Fibroblast of skin of left quadriceps (primary cell): ENCODE measurements at regions not wholly inside any gene's neighbourhood (a gene's known extent, or its start where the extent isn't known, plus 50 kb on each side); places are given as distances from the start of the nearest gene placed in this dataset.
"Not testable (repeated sequence)": the region's sequence is repeated elsewhere in the genome, so short reads cannot be mapped to it uniquely, and the experiment has no call there.

Experiments
- DNase-seq, 2 experiments: peaks; one replicate each; pipeline ENCODE4 v3.0.0-alpha.2; 2013; ENCODE audit warnings: low read depth in 2 of 2

DNA sequence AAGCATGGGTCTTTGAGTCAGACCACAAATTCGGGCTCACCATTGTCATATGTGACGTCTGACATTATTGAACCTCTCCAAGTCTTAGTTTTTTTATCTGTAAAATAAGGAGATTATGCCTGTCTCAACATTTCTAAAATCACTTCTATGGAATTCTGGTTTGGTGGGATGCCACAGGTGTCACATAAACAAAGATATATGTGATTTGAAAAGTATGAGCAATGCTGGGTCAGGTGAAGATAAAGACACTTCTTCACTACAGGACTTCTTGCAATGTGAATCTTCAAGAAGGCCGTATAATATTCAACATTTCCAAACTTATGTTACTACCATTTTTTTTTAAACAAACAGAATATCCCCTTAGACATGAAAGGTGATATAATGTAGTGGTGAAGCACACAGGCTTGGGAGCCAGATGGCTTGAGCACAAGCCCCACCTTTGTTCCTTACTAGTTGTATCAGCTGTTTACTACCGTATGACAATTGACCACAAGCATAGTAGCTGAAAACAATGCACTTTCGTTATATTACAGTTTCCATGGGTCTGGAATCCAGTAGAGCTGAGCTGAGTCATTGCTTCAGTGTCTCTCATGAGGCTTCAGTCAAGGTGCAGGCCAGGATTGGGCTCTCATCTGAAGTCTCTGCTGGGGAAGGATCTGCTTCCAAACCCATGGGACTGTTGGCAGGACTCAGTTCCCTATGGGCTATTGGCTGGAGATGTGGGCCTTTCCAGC lies 87.7 kb downstream of the UTP18 start:
- DNase-seq, result no peak

DNA sequence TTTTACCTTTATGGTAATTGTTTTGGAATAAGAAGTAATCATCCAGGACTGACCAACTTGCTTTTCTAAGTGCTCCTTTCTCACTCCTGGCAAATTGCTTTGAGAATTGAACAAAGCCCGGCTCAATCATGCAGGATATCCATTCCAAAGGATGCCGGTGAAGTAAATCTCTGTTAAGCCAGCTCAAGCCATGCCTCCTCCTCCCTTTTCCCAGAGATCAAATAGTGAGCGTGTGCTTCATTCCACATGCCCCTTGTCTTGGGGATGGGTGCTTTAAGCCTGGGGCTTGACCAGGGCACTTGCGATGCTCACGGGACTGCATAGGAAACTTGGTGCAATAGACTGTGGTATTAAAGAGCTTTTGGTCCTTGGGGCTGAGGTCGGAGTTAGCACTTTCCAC lies 90.7 kb downstream of the UTP18 start:
- DNase-seq, result no peak

DNA sequence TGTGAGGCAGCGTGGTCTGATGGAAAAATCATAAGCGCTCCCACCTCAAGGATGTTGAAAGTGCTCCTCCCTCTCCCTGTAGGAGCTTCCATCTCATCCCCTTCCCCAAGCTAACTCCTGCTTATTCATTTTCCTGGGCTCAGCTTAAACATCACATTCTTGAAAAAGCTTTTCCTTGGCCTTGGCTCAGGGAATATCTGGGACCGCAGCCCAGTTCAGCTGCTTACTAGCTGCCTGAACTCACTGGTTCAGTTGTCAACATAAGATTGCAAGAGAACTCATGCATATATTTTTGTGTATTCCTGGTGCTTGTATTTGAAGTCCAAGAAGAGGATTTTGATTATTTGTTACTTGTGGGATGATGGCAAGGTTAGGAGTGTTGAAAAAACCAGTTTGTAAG lies 91.5 kb downstream of the UTP18 start:
- DNase-seq, result no peak

DNA sequence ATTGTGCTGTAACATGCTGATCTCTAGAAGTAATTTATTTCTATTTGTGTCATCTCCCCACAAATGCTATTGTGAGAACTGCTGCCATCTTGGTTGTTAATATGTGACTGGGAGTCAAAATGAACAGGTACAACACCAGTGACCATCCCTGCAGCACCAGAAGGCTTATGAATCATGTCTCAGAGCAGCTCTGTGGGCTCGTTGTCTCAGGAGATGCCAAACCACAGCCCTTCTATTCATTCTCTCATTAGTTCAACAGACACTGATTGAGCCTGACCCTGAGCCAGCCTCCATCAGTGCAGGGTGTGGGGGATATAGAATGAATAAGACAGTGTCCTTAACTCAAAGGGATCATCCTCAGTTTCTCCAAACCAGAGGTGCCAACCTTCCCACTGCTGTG lies 92.5 kb downstream of the UTP18 start:
- DNase-seq, result no peak

DNA sequence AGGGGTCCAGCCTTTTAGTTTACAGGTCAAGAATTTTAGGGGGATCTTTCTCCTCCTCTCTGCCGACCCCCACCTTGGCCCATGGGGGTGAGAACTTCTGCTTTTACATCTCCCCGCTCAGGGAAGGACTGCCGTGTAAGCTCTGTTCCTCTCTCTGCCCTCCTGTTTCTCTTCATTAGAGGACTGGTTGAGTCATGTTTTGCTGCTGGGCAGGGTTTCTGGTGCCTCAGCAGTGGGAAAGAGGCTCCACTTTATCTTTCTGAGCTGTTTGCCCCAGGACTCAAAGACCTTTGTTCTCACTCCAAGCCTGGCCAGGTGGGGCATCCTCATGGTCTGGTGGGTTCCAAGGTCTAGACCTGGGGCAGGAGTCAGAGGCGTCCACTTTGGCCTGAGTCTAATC lies 93.0 kb downstream of the UTP18 start:
- DNase-seq, result no peak

DNA sequence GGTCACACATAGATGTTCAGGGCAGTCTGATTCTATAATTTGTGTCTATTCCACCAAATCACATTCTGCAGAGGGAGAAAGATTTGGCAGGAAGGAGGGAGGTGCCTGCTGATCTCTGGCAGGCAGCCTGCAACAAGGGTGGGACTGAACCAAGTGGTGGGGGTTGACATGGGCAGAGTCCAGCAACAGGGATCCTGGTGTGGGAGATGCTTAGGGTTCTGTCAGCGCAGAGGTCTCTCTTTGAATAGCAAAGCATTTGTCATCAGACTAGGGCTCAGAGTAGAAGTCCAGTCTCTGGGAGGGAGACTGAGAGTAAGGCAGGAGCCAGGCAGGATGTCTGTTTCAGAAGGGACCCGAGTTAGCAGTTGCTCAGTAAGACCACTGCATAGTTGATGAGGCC lies 94.6 kb downstream of the UTP18 start:
- no peak for DNase-seq

DNA sequence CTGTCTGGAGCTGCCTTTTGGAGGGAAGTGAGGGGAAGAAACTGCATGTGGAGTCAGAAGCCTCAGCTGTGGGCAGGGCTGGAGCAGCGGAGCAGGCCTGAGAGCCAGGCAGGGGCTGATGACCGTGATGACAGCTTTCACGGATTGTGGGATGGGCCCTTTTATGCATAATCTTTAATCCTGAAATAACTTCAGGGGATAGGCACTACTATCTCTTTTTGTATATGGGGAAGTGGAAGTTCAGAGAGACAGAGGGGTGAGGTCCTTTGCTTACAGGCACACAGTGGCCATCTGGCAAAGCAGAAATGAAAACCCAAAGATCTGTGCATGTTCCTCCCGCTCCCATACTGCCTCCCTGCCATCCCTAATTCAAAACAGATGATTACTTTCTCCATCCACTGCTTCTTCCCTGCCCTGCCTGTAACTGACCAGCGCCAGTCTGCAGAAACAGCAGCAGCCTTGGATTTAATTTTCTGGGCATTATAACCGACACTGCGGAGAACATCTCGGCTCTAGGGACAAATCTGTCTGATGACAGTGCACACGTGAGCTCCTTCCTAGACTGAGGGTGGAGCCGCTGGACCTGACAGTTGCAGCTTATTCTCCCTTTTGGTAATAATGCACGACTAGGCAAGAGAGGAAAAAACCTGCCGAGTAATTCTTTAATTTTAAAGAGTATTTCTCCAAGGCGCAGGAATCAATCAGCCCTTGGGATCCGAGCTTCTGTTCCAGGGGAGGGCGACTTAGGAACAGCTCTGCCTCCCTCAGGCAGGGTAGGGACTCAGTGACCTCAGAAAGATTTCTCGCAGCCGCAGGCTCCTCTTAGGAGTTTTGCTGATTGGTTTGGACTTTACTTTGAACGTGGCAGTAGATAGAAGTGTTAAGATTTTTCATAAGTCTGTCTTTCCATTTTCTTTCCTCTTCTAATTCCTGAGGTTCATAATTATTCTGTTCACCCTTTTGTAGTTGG lies 95.4 kb downstream of the UTP18 start:
- DNase-seq, result no peak

DNA sequence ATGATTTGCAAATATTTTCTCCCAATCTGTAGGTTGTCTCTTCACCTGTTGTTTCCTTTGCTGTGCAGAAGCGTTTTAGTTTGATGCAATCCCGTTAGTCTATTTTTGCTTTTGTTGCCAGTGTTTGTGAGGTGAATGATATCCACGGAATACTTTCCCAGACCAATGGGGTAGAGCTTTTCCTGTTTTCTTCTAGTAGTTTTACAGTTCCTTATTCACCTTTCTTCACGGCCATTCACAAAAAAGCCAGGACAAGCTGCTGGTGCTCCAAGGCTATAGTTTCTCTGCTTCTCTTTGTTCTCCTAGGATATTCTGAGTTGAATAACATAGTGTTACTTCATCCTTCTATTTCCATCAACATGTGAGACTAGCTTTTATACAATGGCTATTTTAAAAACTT lies 98.7 kb downstream of the UTP18 start:
- DNase-seq, result no peak

DNA sequence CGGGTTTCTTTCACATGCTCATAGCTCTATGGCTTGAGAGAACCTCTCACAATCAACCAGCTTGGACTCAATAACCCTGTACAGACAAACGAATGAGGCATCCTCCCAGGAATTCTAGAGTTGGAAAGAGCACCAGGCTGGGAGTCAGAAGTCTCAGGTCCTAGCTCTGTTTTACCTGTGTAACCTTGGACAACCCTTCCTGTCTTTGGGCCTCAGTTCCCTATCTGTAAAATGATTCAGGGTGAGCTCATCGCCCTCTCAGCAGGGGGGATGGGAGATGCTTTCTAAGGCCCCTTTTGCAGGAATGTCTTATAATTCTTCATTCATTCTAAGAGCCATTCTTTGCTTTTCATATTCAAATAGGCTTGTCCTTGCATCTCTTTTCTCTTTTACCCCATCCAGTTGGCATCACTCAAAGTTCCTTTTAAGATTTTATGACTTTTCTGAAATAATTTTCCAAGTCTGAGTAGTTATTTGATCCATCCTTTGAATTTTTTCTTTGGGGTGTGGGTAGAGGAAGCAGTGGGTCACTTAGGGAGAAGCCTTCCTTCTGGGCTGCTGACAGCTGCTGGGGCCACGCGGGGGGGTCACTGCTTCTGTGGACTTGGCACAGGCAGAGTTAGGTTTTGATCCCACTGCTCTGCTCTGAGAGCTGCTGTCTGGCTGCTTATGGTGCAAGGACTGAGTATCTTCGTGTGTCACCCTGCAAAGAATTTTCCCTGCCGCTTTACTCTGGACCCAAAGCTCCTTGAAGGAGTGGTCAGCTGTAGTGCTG lies 102.7 kb downstream of the UTP18 start:
- no peak for DNase-seq

DNA sequence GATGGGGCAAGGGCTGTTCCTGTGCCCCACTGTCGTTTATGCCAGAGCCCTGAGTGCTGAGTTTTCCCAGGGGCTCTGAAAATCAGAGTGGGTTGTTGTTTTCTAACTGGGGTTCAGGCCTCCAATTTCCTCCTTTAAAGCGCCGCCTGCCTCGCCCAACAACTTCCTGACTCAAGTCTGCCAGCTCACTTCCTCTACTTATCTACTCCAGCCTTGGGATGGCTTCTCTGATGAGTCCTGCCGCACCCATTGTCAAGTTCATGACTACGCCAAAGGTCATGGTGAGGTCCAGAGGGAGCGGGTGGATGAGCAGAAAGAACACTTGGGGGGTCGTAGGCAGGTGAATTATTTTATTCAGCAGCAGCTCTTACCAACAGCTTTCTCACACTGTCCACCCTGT lies 104.7 kb downstream of the UTP18 start:
- no peak for DNase-seq

DNA sequence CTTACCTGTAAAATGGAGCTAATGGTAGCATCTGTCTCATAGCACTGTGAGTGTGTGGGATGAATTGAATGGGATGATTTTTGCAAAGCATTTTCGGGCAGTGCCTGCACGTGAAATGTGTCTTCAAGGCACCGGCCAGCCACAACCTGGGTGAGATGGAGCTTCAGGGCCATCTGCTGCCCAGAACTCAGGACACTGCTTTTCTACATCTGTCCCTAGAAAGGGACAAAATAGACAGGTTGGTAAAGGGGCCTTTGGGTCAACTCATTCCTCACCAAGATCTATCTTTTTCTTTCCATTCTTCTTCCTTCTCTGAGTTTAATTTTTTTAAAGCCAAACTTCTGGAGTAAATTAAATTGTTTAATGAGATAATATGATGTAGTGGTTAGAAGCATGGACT lies 106.5 kb downstream of the UTP18 start:
- DNase-seq, result no peak

DNA sequence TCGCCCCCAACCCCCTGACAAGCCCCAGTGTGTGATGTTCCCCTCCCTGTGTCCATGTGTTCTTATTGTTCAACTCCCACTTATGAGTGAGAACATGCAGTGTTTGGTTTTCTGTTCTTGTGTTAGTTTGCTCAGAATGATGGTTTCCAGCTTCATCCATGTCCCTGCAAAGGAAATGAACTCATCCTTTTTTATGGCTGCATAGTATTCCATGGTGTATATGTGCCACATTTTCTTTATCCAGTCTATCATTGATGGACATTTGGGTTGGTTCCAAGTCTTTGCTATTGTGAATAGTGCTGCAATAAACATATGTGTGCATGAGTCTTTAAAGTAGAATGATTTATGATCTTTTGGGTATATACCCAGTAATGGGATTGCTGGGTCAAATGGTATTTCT lies 107.5 kb downstream of the UTP18 start:
- DNase-seq, result not testable (repeated sequence)

DNA sequence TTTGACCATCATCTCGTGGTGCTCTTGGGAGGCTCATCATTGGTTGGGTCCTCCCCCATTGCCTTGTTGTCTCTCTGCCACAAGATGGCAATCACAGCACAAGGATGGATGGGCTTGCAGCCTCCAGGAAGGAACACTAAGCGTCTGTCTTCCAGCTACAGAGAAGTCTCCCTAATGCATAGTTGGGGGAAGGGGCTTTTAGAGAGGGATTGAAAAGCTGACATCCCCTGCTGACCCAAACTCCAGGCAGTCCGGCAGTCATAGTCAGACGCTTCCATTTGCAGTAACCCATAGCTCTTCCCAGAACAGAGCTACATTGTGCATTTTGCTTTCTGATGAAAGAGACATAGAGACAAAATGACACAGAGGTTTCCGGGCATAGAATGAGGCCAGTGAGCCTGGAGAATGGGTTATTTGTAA lies 111.4 kb downstream of the UTP18 start:
- DNase-seq, result peak in 1 of 2 experiments; percentile 5

DNA sequence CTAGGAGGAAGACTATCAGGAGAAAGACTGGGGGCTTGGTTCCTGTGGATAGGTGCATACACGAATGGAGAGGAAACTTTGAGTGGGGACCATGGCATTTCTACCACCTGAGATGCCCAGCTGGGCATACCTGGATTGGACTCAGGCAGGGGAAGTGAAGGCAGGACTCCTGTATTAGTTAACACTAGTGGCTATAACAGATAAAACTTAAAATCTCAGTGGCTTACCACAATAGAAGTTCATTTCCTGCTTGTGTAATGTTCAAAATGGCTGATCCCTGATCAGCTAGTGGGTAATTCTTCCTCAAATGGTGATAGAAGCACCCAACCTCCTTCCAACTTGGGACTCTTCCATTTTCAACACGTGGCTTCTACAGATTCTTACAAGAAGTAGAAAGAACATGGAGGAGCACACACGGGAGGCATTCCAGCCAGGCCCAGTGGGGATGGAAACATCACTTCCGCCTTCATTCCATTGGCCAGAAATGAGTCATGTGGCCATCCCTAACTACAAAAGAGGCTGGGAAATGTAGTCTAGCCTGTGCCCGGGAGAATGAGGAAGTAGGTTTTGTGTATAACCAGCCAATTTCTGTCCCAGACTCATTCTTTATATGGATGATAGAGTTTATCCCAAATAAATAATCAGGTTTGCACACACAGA lies 112.1 kb downstream of the UTP18 start:
- DNase-seq, result no peak

DNA sequence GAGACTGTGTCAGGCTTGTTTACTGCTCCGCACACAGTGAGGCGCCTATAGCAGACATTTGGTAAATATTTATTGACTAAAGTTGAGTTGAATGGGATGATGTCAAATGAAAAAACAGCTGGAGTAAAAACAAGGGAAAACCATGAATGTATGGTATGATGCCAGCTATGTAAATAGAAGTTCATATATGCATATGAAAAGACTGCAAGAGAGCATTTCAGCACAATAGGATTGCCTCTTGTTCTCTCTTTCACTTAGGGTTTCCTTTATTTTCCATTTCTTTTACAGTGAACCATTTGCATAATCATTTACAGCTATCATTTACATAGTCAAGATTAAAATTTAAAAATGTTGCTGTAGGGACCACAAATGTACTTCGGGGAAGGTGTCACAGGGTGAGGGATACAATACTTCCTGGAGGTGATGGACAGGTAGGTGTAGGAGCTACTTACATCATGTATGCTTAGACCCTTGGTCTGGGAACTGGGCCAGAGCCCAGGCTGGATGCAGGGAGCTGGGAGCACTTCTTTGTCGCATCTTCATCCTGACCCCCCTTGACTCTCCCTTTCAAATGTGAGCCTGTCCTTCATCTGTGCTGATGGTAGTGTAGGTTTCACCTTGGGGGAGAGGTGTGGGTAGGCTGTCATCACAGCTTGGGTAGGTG lies 113.3 kb downstream of the UTP18 start:
- no peak for DNase-seq

DNA sequence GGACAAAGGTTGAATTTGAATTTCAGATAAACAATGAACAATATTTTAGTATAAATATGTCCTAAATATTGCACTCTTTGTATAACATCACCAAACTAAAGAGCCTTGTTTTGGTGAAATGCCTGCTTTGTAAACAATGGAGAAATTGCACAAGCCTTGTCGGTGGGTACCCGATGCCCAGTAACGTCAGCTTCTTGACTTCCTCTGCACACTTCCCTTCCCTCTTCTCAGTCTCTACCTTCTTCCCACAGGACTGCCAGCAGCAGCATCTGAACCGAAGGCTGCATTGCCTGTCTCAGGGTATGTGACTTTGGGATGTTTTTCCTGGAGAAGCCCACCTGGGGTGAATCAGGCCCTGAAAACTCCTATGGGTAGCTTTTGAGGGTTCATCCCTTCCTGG lies 113.9 kb downstream of the UTP18 start:
- no peak for DNase-seq

DNA sequence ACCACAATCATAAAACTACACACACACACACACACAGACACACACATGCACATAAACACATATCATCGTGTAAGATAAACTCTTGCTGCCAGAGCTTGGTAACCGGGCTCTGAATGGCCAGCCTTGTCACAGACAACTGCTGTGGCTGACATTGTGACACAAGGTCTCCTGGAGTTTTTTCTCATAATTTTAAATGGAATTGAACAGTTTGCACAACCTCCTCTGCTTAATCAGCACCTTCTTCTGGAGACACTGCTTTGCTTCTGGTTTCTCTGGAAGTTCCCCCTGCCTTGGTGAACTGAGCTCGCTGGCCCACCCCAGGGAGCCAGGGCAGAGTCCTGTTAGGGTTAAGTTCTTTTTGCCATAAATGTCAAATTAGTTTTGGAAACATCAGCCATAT lies 115.4 kb downstream of the UTP18 start:
- no peak for DNase-seq

DNA sequence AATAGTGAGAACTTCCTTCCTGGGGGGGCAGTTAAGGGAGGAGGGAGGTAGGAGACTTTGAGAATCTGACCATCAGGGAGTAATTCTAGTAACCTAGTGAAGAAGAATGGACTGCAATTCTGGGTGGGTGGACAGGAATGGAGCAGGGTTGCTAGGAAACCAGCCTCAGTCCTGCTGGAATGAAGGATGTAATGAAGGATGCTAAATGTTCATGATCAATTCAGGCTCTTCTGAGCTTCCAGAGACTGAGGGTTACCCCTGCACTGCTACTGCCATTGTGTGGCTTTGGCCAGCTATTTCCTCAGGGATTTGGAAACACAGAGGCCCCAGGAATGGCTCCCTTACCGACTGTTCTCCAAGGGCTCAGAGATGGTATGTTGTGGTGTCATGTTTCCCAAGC lies 116.4 kb downstream of the UTP18 start:
- no peak for DNase-seq

DNA sequence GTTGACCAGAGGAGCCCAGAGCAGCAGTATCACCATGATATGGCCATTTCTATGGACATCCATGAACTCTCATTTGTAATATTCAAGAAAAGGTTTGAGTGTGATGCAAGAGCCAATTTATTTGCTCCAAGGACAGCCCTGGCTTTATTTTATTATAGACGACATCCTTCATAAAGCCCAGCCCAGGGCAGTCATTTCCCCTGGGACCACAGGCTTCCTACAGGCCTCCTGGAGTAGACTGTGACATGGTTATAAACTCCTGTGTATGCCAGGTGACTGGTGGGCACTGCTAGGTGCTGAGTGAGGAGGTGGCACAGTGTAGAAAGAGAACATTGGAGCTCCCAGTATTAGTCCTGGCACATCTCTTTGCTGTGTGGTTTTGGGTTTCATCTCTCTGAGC lies 120.9 kb downstream of the UTP18 start:
- no peak for DNase-seq

DNA sequence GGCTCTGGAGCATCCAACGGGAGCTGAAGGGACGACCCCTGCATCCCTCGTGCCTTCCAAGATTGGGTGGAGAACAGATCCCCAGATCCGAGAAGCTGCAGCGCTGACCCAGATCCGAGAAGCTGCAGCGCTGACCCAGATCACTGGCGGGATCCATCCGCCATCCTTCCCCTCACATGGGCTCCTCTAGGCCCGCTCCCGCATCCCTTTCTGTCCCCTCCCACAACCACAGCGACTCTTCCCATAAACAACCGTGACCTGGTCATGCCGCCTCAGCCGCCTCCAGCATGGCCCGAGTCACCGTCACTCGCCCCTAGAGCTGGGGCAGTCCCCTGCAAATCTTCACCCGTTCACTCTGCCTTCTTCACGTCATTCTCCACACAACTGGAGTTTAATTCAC lies 124.9 kb downstream of the UTP18 start:
- no peak for DNase-seq

DNA sequence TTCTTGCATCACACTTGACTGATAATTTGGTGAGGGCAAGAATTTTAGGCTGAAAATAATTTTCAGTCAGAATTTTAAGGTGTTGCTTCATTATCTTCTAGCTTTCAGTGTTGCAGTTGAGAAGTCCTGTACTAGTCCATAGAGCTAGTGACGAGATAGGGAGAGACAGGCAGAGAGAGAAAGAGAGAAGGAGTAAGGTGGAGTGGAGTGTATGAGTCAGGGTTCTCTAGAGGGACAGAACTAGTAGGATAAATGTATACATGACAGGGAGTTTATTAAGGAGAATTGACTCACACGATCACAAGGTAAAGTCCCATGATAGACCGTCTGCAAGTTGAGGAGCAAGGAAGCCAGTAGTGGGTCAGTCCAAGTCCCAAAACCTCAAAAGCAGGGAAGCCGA lies 127.2 kb downstream of the UTP18 start:
- DNase-seq, result no peak
